ENCODE measurements at regions not wholly inside any gene's neighbourhood (a gene's known extent, or its start where the extent isn't known, plus 50 kb on each side); places are given as distances from the start of the nearest gene placed in this dataset.
"Not testable (repeated sequence)": the region's sequence is repeated elsewhere in the genome, so short reads cannot be mapped to it uniquely, and the experiment has no call there.

GRCh38 chr1:69081668-69082067, 486.1 kb upstream of the LRRC7 start:
- H3K4me3 ChIP-seq (ENCODE audit: low read depth, low read length) = no peak overlapping the region
- no peak for TF ChIP-seq CTCF (IDR thresholded peaks at IDR 0.05; ENCODE audit: low read depth, low read length)

GRCh38 chr1:69082312-69082711, 485.4 kb upstream of the LRRC7 start:
- TF ChIP-seq CTCF (IDR thresholded peaks at IDR 0.05; ENCODE audit: low read depth, low read length) = no peak
- no peak overlapping the region for H3K4me3 ChIP-seq (ENCODE audit: low read depth, low read length)

- no peak overlapping the region for H3K4me3 ChIP-seq (ENCODE audit: low read depth, low read length)
- no peak for TF ChIP-seq CTCF (IDR thresholded peaks at IDR 0.05; ENCODE audit: low read depth, low read length)
Measured at GRCh38 chr1:69086148-69086547, 481.6 kb upstream of the LRRC7 start.

GRCh38 chr1:69088571-69088970, 479.2 kb upstream of the LRRC7 start:
- H3K4me3 ChIP-seq (ENCODE audit: low read depth, low read length) = no peak overlapping the region
- no peak for TF ChIP-seq CTCF (IDR thresholded peaks at IDR 0.05; ENCODE audit: low read depth, low read length)

- no peak overlapping the region for H3K4me3 ChIP-seq (ENCODE audit: low read depth, low read length)
- no peak for TF ChIP-seq CTCF (IDR thresholded peaks at IDR 0.05; ENCODE audit: low read depth, low read length)
Measured at GRCh38 chr1:69090170-69090569, 477.6 kb upstream of the LRRC7 start.

- no peak for TF ChIP-seq CTCF (IDR thresholded peaks at IDR 0.05; ENCODE audit: low read depth, low read length)
Measured at GRCh38 chr1:69090752-69091151, 477.0 kb upstream of the LRRC7 start.

GRCh38 chr1:69102058-69102457, 465.7 kb upstream of the LRRC7 start:
- not testable (repeated sequence) for H3K4me3 ChIP-seq (ENCODE audit: low read depth, low read length)

More at GRCh38 chr1:69090752-69091151, 477.0 kb upstream of the LRRC7 start:
- no peak overlapping the region for H3K4me3 ChIP-seq (ENCODE audit: low read depth, low read length)

GRCh38 chr1:69103213-69103612, 464.5 kb upstream of the LRRC7 start:
- TF ChIP-seq CTCF (IDR thresholded peaks at IDR 0.05; ENCODE audit: low read depth, low read length) = no peak
- no peak overlapping the region for H3K4me3 ChIP-seq (ENCODE audit: low read depth, low read length)

Data from WI38 (cell line).